ENCODE measurements at regions not wholly inside any gene's neighbourhood (a gene's known extent, or its start where the extent isn't known, plus 50 kb on each side); places are given as distances from the start of the nearest gene placed in this dataset.
"Not testable (repeated sequence)": the region's sequence is repeated elsewhere in the genome, so short reads cannot be mapped to it uniquely, and the experiment has no call there.

- H3K27me3 Mint-ChIP-seq: no peaks in the 10 kb centered on the region
- no peak overlapping the region for H3K4me3 Mint-ChIP-seq
- H3K9me3 Mint-ChIP-seq: peaks cover 2% of the 10 kb centered on the region
- no peak for DNase-seq
- no peaks in the 10 kb centered on the region for H3K36me3 Mint-ChIP-seq (ENCODE audit: low read depth)
- H3K4me1 Mint-ChIP-seq (ENCODE audit: low read depth): no peaks in the 10 kb centered on the region
- no peak overlapping the region for H3K27ac Mint-ChIP-seq
These were observed 827.6 kb upstream of the ACO1 start for GRCh38 chr9:31556667-31557463.

GRCh38 chr9:31572190-31572589 lies 812.3 kb upstream of the ACO1 start:
- not testable (repeated sequence) for H3K27ac Mint-ChIP-seq; H3K27me3 Mint-ChIP-seq; DNase-seq; H3K9me3 Mint-ChIP-seq; H3K4me1 Mint-ChIP-seq (ENCODE audit: low read depth); H3K36me3 Mint-ChIP-seq (ENCODE audit: low read depth); H3K4me3 Mint-ChIP-seq

GRCh38 chr9:31573561-31573960 lies 810.9 kb upstream of the ACO1 start:
- no peaks in the 10 kb centered on the region for H3K27me3 Mint-ChIP-seq
- H3K27ac Mint-ChIP-seq: no peak overlapping the region

GRCh38 chr9:31574006-31574765 lies 810.3 kb upstream of the ACO1 start:
- Mint-ChIP-seq H3K27ac (no peak overlapping the region), H3K36me3 (ENCODE audit: low read depth) (no peaks in the 10 kb centered on the region), H3K4me1 (ENCODE audit: low read depth) (no peaks in the 10 kb centered on the region), H3K9me3 (peaks cover 6% of the 10 kb centered on the region), H3K4me3 (no peak overlapping the region), H3K27me3 (no peaks in the 10 kb centered on the region)
- no peak for DNase-seq

More at GRCh38 chr9:31573561-31573960, 810.9 kb upstream of the ACO1 start:
- no peak overlapping the region for H3K4me3 Mint-ChIP-seq
- H3K36me3 Mint-ChIP-seq (ENCODE audit: low read depth): no peaks in the 10 kb centered on the region
- DNase-seq: no peak
- H3K9me3 Mint-ChIP-seq: peaks cover 6% of the 10 kb centered on the region
- no peaks in the 10 kb centered on the region for H3K4me1 Mint-ChIP-seq (ENCODE audit: low read depth)

- no peak for DNase-seq
- no peak overlapping the region for H3K4me3 Mint-ChIP-seq
- H3K9me3 Mint-ChIP-seq: no peaks in the 10 kb centered on the region
- no peaks in the 10 kb centered on the region for H3K4me1 Mint-ChIP-seq (ENCODE audit: low read depth)
- no peak overlapping the region for H3K27ac Mint-ChIP-seq
- H3K27me3 Mint-ChIP-seq: no peaks in the 10 kb centered on the region
- no peaks in the 10 kb centered on the region for H3K36me3 Mint-ChIP-seq (ENCODE audit: low read depth)
These were observed 802.4 kb upstream of the ACO1 start for GRCh38 chr9:31582071-31582470.

GRCh38 chr9:31582561-31582960 lies 801.9 kb upstream of the ACO1 start:
- no peaks in the 10 kb centered on the region for H3K4me1 Mint-ChIP-seq (ENCODE audit: low read depth)
- H3K36me3 Mint-ChIP-seq (ENCODE audit: low read depth): no peaks in the 10 kb centered on the region
- H3K27ac Mint-ChIP-seq: no peak overlapping the region
- H3K9me3 Mint-ChIP-seq: no peaks in the 10 kb centered on the region
- H3K4me3 Mint-ChIP-seq: no peak overlapping the region
- no peaks in the 10 kb centered on the region for H3K27me3 Mint-ChIP-seq
- no peak for DNase-seq

GRCh38 chr9:31585158-31585557 lies 799.3 kb upstream of the ACO1 start:
- no peaks in the 10 kb centered on the region for H3K36me3 Mint-ChIP-seq (ENCODE audit: low read depth)
- H3K4me1 Mint-ChIP-seq (ENCODE audit: low read depth): no peaks in the 10 kb centered on the region
- H3K27ac Mint-ChIP-seq: no peak overlapping the region
- no peak for DNase-seq
- no peaks in the 10 kb centered on the region for H3K9me3 Mint-ChIP-seq
- H3K4me3 Mint-ChIP-seq: no peak overlapping the region
- H3K27me3 Mint-ChIP-seq: no peaks in the 10 kb centered on the region

- no peaks in the 10 kb centered on the region for H3K9me3 Mint-ChIP-seq
- no peak overlapping the region for H3K4me3 Mint-ChIP-seq
- H3K4me1 Mint-ChIP-seq (ENCODE audit: low read depth): no peaks in the 10 kb centered on the region
These were observed 797.3 kb upstream of the ACO1 start for GRCh38 chr9:31587146-31587545.

GRCh38 chr9:31588006-31588405 lies 796.4 kb upstream of the ACO1 start:
- H3K4me3 Mint-ChIP-seq: no peak overlapping the region
- no peaks in the 10 kb centered on the region for H3K36me3 Mint-ChIP-seq (ENCODE audit: low read depth)
- no peak overlapping the region for H3K27ac Mint-ChIP-seq
- H3K4me1 Mint-ChIP-seq (ENCODE audit: low read depth): no peaks in the 10 kb centered on the region
- no peaks in the 10 kb centered on the region for H3K9me3 Mint-ChIP-seq
- H3K27me3 Mint-ChIP-seq: no peaks in the 10 kb centered on the region
- no peak for DNase-seq

More at GRCh38 chr9:31587146-31587545, 797.3 kb upstream of the ACO1 start:
- Mint-ChIP-seq H3K27ac (no peak overlapping the region), H3K36me3 (ENCODE audit: low read depth) (no peaks in the 10 kb centered on the region), H3K27me3 (no peaks in the 10 kb centered on the region)
- no peak for DNase-seq

- no peaks in the 10 kb centered on the region for H3K4me1 Mint-ChIP-seq (ENCODE audit: low read depth)
- no peak overlapping the region for H3K4me3 Mint-ChIP-seq
- no peaks in the 10 kb centered on the region for H3K36me3 Mint-ChIP-seq (ENCODE audit: low read depth)
- H3K27ac Mint-ChIP-seq: no peak overlapping the region
- H3K9me3 Mint-ChIP-seq: no peaks in the 10 kb centered on the region
- no peak for DNase-seq
- H3K27me3 Mint-ChIP-seq: no peaks in the 10 kb centered on the region
These were observed 795.7 kb upstream of the ACO1 start for GRCh38 chr9:31588756-31589155.

GRCh38 chr9:31590091-31590490 lies 794.4 kb upstream of the ACO1 start:
- Mint-ChIP-seq H3K27me3 (no peaks in the 10 kb centered on the region), H3K4me3 (no peak overlapping the region), H3K36me3 (ENCODE audit: low read depth) (no peaks in the 10 kb centered on the region), H3K9me3 (no peaks in the 10 kb centered on the region), H3K4me1 (ENCODE audit: low read depth) (no peaks in the 10 kb centered on the region), H3K27ac (no peak overlapping the region)
- DNase-seq: no peak

GRCh38 chr9:31597086-31597485 lies 787.4 kb upstream of the ACO1 start:
- not testable (repeated sequence) for H3K27me3 Mint-ChIP-seq; H3K4me3 Mint-ChIP-seq; H3K9me3 Mint-ChIP-seq; DNase-seq; H3K27ac Mint-ChIP-seq; H3K36me3 Mint-ChIP-seq (ENCODE audit: low read depth)
- H3K4me1 Mint-ChIP-seq (ENCODE audit: low read depth): peaks cover 11% of the 10 kb centered on the region

- Mint-ChIP-seq H3K4me1 (ENCODE audit: low read depth) (peaks cover 11% of the 10 kb centered on the region), H3K27ac (no peak overlapping the region), H3K27me3 (no peaks in the 10 kb centered on the region), H3K9me3 (no peaks in the 10 kb centered on the region), H3K4me3 (no peak overlapping the region), H3K36me3 (ENCODE audit: low read depth) (no peaks in the 10 kb centered on the region)
- DNase-seq: no peak
These were observed 786.5 kb upstream of the ACO1 start for GRCh38 chr9:31597977-31598376.

- Mint-ChIP-seq H3K4me1 (ENCODE audit: low read depth) (peaks cover 11% of the 10 kb centered on the region), H3K4me3 (no peak overlapping the region)
These were observed 782.8 kb upstream of the ACO1 start for GRCh38 chr9:31601666-31602065.

GRCh38 chr9:31604531-31604930 lies 779.9 kb upstream of the ACO1 start:
- no peak overlapping the region for H3K27ac Mint-ChIP-seq
- DNase-seq: no peak
- H3K27me3 Mint-ChIP-seq: no peaks in the 10 kb centered on the region
- H3K9me3 Mint-ChIP-seq: no peaks in the 10 kb centered on the region
- peaks cover 3% of the 10 kb centered on the region for H3K4me1 Mint-ChIP-seq (ENCODE audit: low read depth)
- H3K36me3 Mint-ChIP-seq (ENCODE audit: low read depth): no peaks in the 10 kb centered on the region
- no peak overlapping the region for H3K4me3 Mint-ChIP-seq

More at GRCh38 chr9:31601666-31602065, 782.8 kb upstream of the ACO1 start:
- DNase-seq: no peak
- H3K36me3 Mint-ChIP-seq (ENCODE audit: low read depth): no peaks in the 10 kb centered on the region
- no peak overlapping the region for H3K27ac Mint-ChIP-seq
- H3K27me3 Mint-ChIP-seq: no peaks in the 10 kb centered on the region
- no peaks in the 10 kb centered on the region for H3K9me3 Mint-ChIP-seq

Measured in activated T-cell treated with anti-CD3 and anti-CD28 coated beads, Interleukin-2, amount 50 U/mL, for 24 hours (primary cell).